Smooth muscle cell (in vitro differentiated cells): ENCODE measurements at regions not wholly inside any gene's neighbourhood (a gene's known extent, or its start where the extent isn't known, plus 50 kb on each side); places are given as distances from the start of the nearest gene placed in this dataset.
"Not testable (repeated sequence)": the region's sequence is repeated elsewhere in the genome, so short reads cannot be mapped to it uniquely, and the experiment has no call there.

ENCODE experiments used
- DNase-seq: peaks from one replicate; lab custom pipeline; 2025; ENCODE audit not compliant: unreplicated experiment; lab: John Stamatoyannopoulos, UW
- H2AFZ ChIP-seq: fragments of 200-600 bp; sonication (generic); 2 replicates; pipeline ENCODE4 v1.6.0; 2016; ENCODE audit warnings: antibody characterized with exemption, low read depth, mild to moderate bottlenecking
- H3F3A ChIP-seq: fragments of 200-600 bp; sonication (generic); 2 replicates; pipeline ENCODE4 v1.6.0; 2017; ENCODE audit warnings: antibody characterized with exemption, low read depth
- H3K27ac ChIP-seq: fragments of 200-600 bp; sonication (generic); 2 replicates; pipeline ENCODE4 v1.5.1; 2016; ENCODE audit warnings: low read depth, mild to moderate bottlenecking
- H3K27me3 ChIP-seq: fragments of 200-600 bp; sonication (generic); 2 replicates; pipeline ENCODE4 v1.6.1; 2016; ENCODE audit warnings: low read depth, mild to moderate bottlenecking
- H3K36me3 ChIP-seq: fragments of 200-600 bp; sonication (generic); 2 replicates; pipeline ENCODE4 v1.5.1; 2016; ENCODE audit warnings: low read depth
- H3K4me1 ChIP-seq: fragments of 200-600 bp; sonication (generic); 2 replicates; pipeline ENCODE4 v1.5.1; 2016; ENCODE audit warnings: low read depth
- H3K4me2 ChIP-seq: fragments of 200-600 bp; sonication (generic); 2 replicates; pipeline ENCODE4 v1.6.0; 2016; ENCODE audit warnings: mild to moderate bottlenecking
- H3K4me3 ChIP-seq: fragments of 200-600 bp; sonication (generic); 2 replicates; pipeline ENCODE4 v1.5.1; 2016; ENCODE audit warnings: mild to moderate bottlenecking
- H3K79me2 ChIP-seq: fragments of 200-600 bp; sonication (generic); 2 replicates; pipeline ENCODE4 v1.6.0; 2016; ENCODE audit warnings: low read depth, mild to moderate bottlenecking
- H3K9ac ChIP-seq: fragments of 200-600 bp; sonication (generic); 2 replicates; pipeline ENCODE4 v1.6.0; 2016; ENCODE audit warnings: low read depth
- H3K9me3 ChIP-seq: fragments of 200-600 bp; sonication (generic); replicated peaks from 2 replicates; pipeline ENCODE4 v1.5.1; 2016; ENCODE audit warnings: low read depth
- H4K20me1 ChIP-seq: fragments of 200-600 bp; sonication (generic); 2 replicates; pipeline ENCODE4 v1.6.0; 2016; ENCODE audit warnings: low read depth
- CTCF ChIP-seq: fragments of 200-600 bp; sonication (generic); IDR thresholded peaks from 2 replicates; pipeline ENCODE4 v1.5.1; 2017; ENCODE audit warnings: borderline replicate concordance, mild to moderate bottlenecking, antibody characterized with exemption; ENCODE audit not compliant: insufficient read depth, poor library complexity, severe bottlenecking
- WGBS: methylation state at CpG from one replicate; pipeline ENCODE4 v1.1.7; 2016; ENCODE audit warnings: low lambda C conversion rate; 5-methylcytosine and 5-hydroxymethylcytosine counted together

- 62% methylated on average over 4 of the region's 4 CpGs for WGBS
Observed at GRCh38 chr17:51479303-51479702, 219.0 kb downstream of the UTP18 start.

GRCh38 chr17:51481370-51481769 is 221.0 kb downstream of the UTP18 start:
- WGBS = 87% methylated on average over 2 of the region's 2 CpGs
- no peak for DNase-seq
- H3F3A ChIP-seq = no peaks in the 10 kb centered on the region

More at GRCh38 chr17:51479303-51479702, 219.0 kb downstream of the UTP18 start:
- Histone ChIP-seq H3K4me1 (no peaks in the 10 kb centered on the region), H2AFZ (no peak overlapping the region), H3K79me2 (no peaks in the 10 kb centered on the region), H3K27ac (no peak overlapping the region), H3K36me3 (no peaks in the 10 kb centered on the region), H3K9me3 (peaks cover 6% of the 10 kb centered on the region), H3K4me2 (no peak overlapping the region), H3K9ac (no peak overlapping the region), H3K4me3 (no peak overlapping the region), H3K27me3 (peaks cover 5% of the 10 kb centered on the region), H4K20me1 (no peaks in the 10 kb centered on the region), H3F3A (no peaks in the 10 kb centered on the region)
- TF ChIP-seq CTCF = no peak
- DNase-seq = no peak

GRCh38 chr17:51482248-51482647 is 221.9 kb downstream of the UTP18 start:
- not testable (repeated sequence) for H3K27me3 ChIP-seq, H3K9me3 ChIP-seq, H3K4me3 ChIP-seq, H3K4me1 ChIP-seq, H3F3A ChIP-seq, DNase-seq, H3K79me2 ChIP-seq, H3K9ac ChIP-seq, H3K27ac ChIP-seq, H4K20me1 ChIP-seq, H3K36me3 ChIP-seq, H3K4me2 ChIP-seq, H2AFZ ChIP-seq
- WGBS = 88% methylated on average over 1 of the region's 1 CpG

More at GRCh38 chr17:51481370-51481769, 221.0 kb downstream of the UTP18 start:
- Histone ChIP-seq H2AFZ (no peak overlapping the region), H3K27me3 (peaks cover 5% of the 10 kb centered on the region), H3K36me3 (no peaks in the 10 kb centered on the region), H4K20me1 (no peaks in the 10 kb centered on the region), H3K79me2 (no peaks in the 10 kb centered on the region), H3K27ac (no peak overlapping the region), H3K4me2 (no peak overlapping the region), H3K4me3 (no peak overlapping the region), H3K9me3 (peaks cover 6% of the 10 kb centered on the region), H3K9ac (no peak overlapping the region), H3K4me1 (no peaks in the 10 kb centered on the region)
- no peak for TF ChIP-seq CTCF

GRCh38 chr17:51486091-51486490 is 225.7 kb downstream of the UTP18 start:
- Histone ChIP-seq H4K20me1 (no peaks in the 10 kb centered on the region), H3K79me2 (no peaks in the 10 kb centered on the region), H3K36me3 (no peaks in the 10 kb centered on the region), H3K9me3 (peaks cover 5% of the 10 kb centered on the region), H3K27me3 (no peaks in the 10 kb centered on the region), H3K4me3 (no peak overlapping the region), H3K9ac (no peak overlapping the region), H3K27ac (no peak overlapping the region), H3F3A (peaks cover 3% of the 10 kb centered on the region), H3K4me1 (no peaks in the 10 kb centered on the region), H3K4me2 (no peak overlapping the region), H2AFZ (no peak overlapping the region)
- no peak for DNase-seq
- 94% methylated on average over 4 of the region's 4 CpGs for WGBS
- TF ChIP-seq CTCF = no peak
